WI38 (cell line): ENCODE measurements at regions not wholly inside any gene's neighbourhood (a gene's known extent, or its start where the extent isn't known, plus 50 kb on each side); places are given as distances from the start of the nearest gene placed in this dataset.

Experiments
- H3K4me3 ChIP-seq: 2 replicates; pipeline ENCODE4 v1.5.1; 2011; ENCODE audit warnings: low read depth, mild to moderate bottlenecking, control low read depth, low read length
- CTCF ChIP-seq: IDR thresholded peaks from 2 replicates; pipeline ENCODE4 v1.5.1; 2012; ENCODE audit warnings: low read depth, mild to moderate bottlenecking, control low read depth, low read length

GRCh38 chr2:145026456-145027455 is 506.8 kb upstream of the ZEB2 start:
- TF ChIP-seq CTCF = no peak
- no peak overlapping the region for H3K4me3 ChIP-seq

GRCh38 chr2:145025382-145025781 is 505.5 kb upstream of the ZEB2 start:
- no peak for TF ChIP-seq CTCF
- H3K4me3 ChIP-seq = no peak overlapping the region

- no peak for TF ChIP-seq CTCF
- H3K4me3 ChIP-seq = no peak overlapping the region
Measured at GRCh38 chr2:145023334-145023934, 503.5 kb upstream of the ZEB2 start.

- no peak overlapping the region for H3K4me3 ChIP-seq
- TF ChIP-seq CTCF = no peak
Measured at GRCh38 chr2:145022666-145023333, 502.9 kb upstream of the ZEB2 start.

- H3K4me3 ChIP-seq = no peak overlapping the region
- no peak for TF ChIP-seq CTCF
Measured at GRCh38 chr2:145021962-145022665, 502.2 kb upstream of the ZEB2 start.

- TF ChIP-seq CTCF = no peak
- H3K4me3 ChIP-seq = no peak overlapping the region
Measured at GRCh38 chr2:145020694-145021093, 500.8 kb upstream of the ZEB2 start.
